PC-9 (cell line): ENCODE measurements at regions not wholly inside any gene's neighbourhood (a gene's known extent, or its start where the extent isn't known, plus 50 kb on each side); places are given as distances from the start of the nearest gene placed in this dataset.

Experiments
- BruUV-seq: library from RNA; stranded (reverse); fragments of 400-500 nt; replicated peaks from 2 replicates; lab custom pipeline; 2021; lab: Mats Ljungman, UMichigan
- CTCF ChIA-PET: fragments of 300-600 bp; sonication (Branson Sonifier 250); formaldehyde crosslinking; loops from one replicate; lab custom pipeline; 2022; ENCODE audit warnings: antibody characterized with exemption; lab: Charles Lee
- POLR2A ChIA-PET: fragments of 300-600 bp; sonication (Branson Sonifier 250); formaldehyde crosslinking; loops from one replicate; lab custom pipeline; 2022; ENCODE audit warnings: antibody characterized with exemption; ENCODE audit not compliant: unreplicated experiment; lab: Charles Lee
- DNase-seq, 2 experiments: peaks; one replicate each; pipeline versions ENCODE4 v3.0.0 to v3.0.0-alpha.2; 2015 to 2022; ENCODE audit warnings: mixed read lengths in 1 of 2
- H2AFZ ChIP-seq: fragments of 200-600 bp; sonication (generic); 2 replicates; pipeline ENCODE4 v1.8.1; 2017; ENCODE audit warnings: antibody characterized with exemption
- H3F3A ChIP-seq: fragments of 200-600 bp; sonication (generic); 2 replicates; pipeline ENCODE4 v1.8.1; 2017; ENCODE audit warnings: antibody characterized with exemption, mild to moderate bottlenecking, low read depth; ENCODE audit not compliant: insufficient read depth
- H3K27ac ChIP-seq: fragments of 200-600 bp; sonication (generic); 2 replicates; pipeline ENCODE4 v1.6.1; 2016; ENCODE audit warnings: mixed run types
- H3K27me3 ChIP-seq: fragments of 200-600 bp; sonication (generic); 2 replicates; pipeline ENCODE4 v1.6.1; 2016; ENCODE audit warnings: low read depth, mixed run types; ENCODE audit not compliant: insufficient read depth
- H3K36me3 ChIP-seq: fragments of 200-600 bp; sonication (generic); 2 replicates; pipeline ENCODE4 v1.6.1; 2016; ENCODE audit warnings: low read depth, mixed run types
- H3K4me1 ChIP-seq: fragments of 200-600 bp; sonication (generic); replicated peaks from 2 replicates; pipeline ENCODE4 v1.6.1; 2016; ENCODE audit warnings: mixed run types; ENCODE audit not compliant: insufficient read depth
- H3K4me2 ChIP-seq: fragments of 200-600 bp; sonication (generic); 2 replicates; pipeline ENCODE4 v1.6.1; 2017; ENCODE audit warnings: mixed run types
- H3K4me3 ChIP-seq: fragments of 200-600 bp; sonication (generic); 2 replicates; pipeline ENCODE4 v1.6.1; 2016; ENCODE audit warnings: mixed run types
- H3K79me2 ChIP-seq: fragments of 200-600 bp; sonication (generic); 2 replicates; pipeline ENCODE4 v1.6.1; 2017; ENCODE audit warnings: low read depth, mixed run types
- H3K9me2 ChIP-seq: fragments of 200-600 bp; sonication (generic); 2 replicates; pipeline ENCODE4 v1.8.1; 2017; ENCODE audit warnings: mild to moderate bottlenecking; ENCODE audit not compliant: insufficient read depth
- H3K9me3 ChIP-seq: fragments of 200-600 bp; sonication (generic); 2 replicates; pipeline ENCODE4 v1.8.1; 2016; ENCODE audit warnings: low read depth; ENCODE audit not compliant: insufficient read depth
- H4K20me1 ChIP-seq: fragments of 200-600 bp; sonication (generic); 2 replicates; pipeline ENCODE4 v1.8.1; 2017; ENCODE audit not compliant: insufficient read depth
- EZH2 ChIP-seq: fragments of 200-600 bp; sonication (generic); IDR thresholded peaks from 2 replicates; pipeline ENCODE4 v1.8.0; 2017; ENCODE audit warnings: antibody characterized with exemption, low read depth
- intact Hi-C: fragments of 100-400 bp; cut with micrococcal nuclease; formaldehyde crosslinking; loops from one replicate; pipeline ENCODE4 v1.10.0; 2022; ENCODE audit not compliant: unreplicated experiment
- TF ChIP-seq, protein P1 (sequence below): fragments of 200-600 bp; sonication (generic); conservative IDR thresholded peaks from 2 replicates; pipeline ENCODE4 v1.6.1; 2017; ENCODE audit warnings: mixed run types, antibody characterized with exemption, mild to moderate bottlenecking, moderate library complexity

DNA sequence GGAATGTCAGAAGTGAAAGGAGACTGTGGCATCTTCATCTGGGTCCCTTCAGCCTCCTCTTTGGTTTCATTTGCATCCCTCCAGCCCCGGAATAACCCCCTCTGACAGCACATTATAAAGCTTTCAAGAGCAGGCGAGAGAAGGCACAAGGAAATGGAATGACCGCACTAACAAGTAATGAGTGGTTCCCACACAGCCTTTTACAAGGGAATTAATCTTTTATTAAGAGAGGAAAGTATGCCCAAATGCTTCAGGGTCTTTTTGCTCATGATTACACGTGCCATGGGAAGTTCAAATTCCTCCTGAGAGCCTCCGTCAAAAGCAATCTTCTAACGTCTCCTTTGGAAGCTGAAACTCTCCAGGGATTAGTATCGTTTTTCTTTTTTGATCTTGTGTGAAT is 347.0 kb downstream of the BTBD3 start:
- Histone ChIP-seq H4K20me1 (no peaks in the 10 kb centered on the region), H3K79me2 (no peaks in the 10 kb centered on the region), H3K27me3 (no peaks in the 10 kb centered on the region), H3K36me3 (no peaks in the 10 kb centered on the region), H3F3A (no peaks in the 10 kb centered on the region), H3K4me2 (no peak overlapping the region), H3K9me2 (no peaks in the 10 kb centered on the region), H3K4me1 (no peaks in the 10 kb centered on the region), H3K27ac (no peak overlapping the region), H3K4me3 (no peak overlapping the region), H3K9me3 (no peaks in the 10 kb centered on the region), H2AFZ (no peak overlapping the region)
- POLR2A ChIA-PET = no interaction called here
- TF ChIP-seq EZH2 = no peak
- TF ChIP-seq, protein P1, sequence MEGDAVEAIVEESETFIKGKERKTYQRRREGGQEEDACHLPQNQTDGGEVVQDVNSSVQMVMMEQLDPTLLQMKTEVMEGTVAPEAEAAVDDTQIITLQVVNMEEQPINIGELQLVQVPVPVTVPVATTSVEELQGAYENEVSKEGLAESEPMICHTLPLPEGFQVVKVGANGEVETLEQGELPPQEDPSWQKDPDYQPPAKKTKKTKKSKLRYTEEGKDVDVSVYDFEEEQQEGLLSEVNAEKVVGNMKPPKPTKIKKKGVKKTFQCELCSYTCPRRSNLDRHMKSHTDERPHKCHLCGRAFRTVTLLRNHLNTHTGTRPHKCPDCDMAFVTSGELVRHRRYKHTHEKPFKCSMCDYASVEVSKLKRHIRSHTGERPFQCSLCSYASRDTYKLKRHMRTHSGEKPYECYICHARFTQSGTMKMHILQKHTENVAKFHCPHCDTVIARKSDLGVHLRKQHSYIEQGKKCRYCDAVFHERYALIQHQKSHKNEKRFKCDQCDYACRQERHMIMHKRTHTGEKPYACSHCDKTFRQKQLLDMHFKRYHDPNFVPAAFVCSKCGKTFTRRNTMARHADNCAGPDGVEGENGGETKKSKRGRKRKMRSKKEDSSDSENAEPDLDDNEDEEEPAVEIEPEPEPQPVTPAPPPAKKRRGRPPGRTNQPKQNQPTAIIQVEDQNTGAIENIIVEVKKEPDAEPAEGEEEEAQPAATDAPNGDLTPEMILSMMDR = no peak
- CTCF ChIA-PET = no interaction called here
- no TSS peak for BruUV-seq
- intact Hi-C loops = no loop called here
- DNase-seq = no peak

DNA sequence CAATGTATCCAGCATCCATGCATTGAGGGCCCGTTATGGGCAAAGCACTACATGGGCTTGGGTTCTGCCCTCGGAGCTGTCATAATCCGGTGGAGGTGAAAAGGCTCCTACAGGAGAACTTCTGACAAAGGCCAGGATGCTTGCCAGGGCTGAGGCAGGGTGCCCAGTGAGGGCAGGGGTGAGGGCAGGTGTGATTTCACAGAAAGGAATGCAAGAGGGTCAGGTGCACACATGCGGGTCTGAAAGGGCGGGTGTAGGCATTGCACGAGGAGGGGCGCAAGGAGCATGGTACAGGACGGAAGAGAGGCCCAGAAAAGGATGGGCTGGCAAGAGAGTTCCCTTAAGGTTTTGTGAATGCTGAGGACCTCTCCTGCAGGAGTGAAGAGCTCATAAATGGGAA is 348.0 kb downstream of the BTBD3 start:
- Histone ChIP-seq H2AFZ (no peak overlapping the region), H3K36me3 (no peaks in the 10 kb centered on the region), H3K4me3 (no peak overlapping the region), H3K9me2 (no peaks in the 10 kb centered on the region), H3K27ac (no peak overlapping the region), H4K20me1 (no peaks in the 10 kb centered on the region), H3K27me3 (no peaks in the 10 kb centered on the region), H3K9me3 (no peaks in the 10 kb centered on the region), H3K4me2 (no peak overlapping the region), H3K79me2 (no peaks in the 10 kb centered on the region), H3K4me1 (no peaks in the 10 kb centered on the region), H3F3A (no peaks in the 10 kb centered on the region)
- peak in 1 of 2 experiments; percentile 8 for DNase-seq
- CTCF ChIA-PET = no interaction called here
- no TSS peak for BruUV-seq
- TF ChIP-seq, protein P1 = no peak
- TF ChIP-seq EZH2 = no peak
- intact Hi-C loops = no loop called here
- POLR2A ChIA-PET = no interaction called here

DNA sequence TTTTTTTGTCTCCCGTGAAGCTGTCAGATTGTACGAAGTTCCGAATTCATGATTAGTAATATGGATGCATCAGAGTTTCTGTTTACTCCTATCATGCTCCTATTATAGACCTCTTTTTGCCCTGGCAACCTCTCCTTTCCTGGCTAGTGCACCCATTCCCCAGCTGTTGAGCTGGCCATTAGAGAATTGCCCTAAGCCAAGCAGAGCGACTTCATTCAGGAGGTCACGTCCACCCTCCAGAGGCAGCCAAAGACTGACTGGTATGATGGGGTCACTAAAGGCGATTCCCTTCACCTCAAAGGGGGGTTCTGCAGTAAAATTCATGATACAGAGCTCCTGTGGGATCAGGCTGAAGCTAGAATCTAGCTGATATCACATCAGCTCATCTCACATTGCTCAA is 351.9 kb downstream of the BTBD3 start:
- TF ChIP-seq, protein P1 = no peak
- no peak for TF ChIP-seq EZH2
- no peaks in the 10 kb centered on the region for H3K9me2 ChIP-seq
- H3F3A ChIP-seq = no peaks in the 10 kb centered on the region
- intact Hi-C loops = no loop called here
- ChIA-PET CTCF (no interaction called here), POLR2A (no interaction called here)
- DNase-seq = no peak
- H3K27ac ChIP-seq = no peak overlapping the region
- H3K9me3 ChIP-seq = no peaks in the 10 kb centered on the region
- no peaks in the 10 kb centered on the region for H3K27me3 ChIP-seq
- H3K36me3 ChIP-seq = no peaks in the 10 kb centered on the region
- H4K20me1 ChIP-seq = no peaks in the 10 kb centered on the region
- H3K79me2 ChIP-seq = no peaks in the 10 kb centered on the region
- BruUV-seq = no TSS peak
- no peak overlapping the region for H2AFZ ChIP-seq
- no peak overlapping the region for H3K4me2 ChIP-seq
- no peaks in the 10 kb centered on the region for H3K4me1 ChIP-seq
- H3K4me3 ChIP-seq = no peak overlapping the region
